ENCODE measurements at regions not wholly inside any gene's neighbourhood (a gene's known extent, or its start where the extent isn't known, plus 50 kb on each side); places are given as distances from the start of the nearest gene placed in this dataset.

DNA sequence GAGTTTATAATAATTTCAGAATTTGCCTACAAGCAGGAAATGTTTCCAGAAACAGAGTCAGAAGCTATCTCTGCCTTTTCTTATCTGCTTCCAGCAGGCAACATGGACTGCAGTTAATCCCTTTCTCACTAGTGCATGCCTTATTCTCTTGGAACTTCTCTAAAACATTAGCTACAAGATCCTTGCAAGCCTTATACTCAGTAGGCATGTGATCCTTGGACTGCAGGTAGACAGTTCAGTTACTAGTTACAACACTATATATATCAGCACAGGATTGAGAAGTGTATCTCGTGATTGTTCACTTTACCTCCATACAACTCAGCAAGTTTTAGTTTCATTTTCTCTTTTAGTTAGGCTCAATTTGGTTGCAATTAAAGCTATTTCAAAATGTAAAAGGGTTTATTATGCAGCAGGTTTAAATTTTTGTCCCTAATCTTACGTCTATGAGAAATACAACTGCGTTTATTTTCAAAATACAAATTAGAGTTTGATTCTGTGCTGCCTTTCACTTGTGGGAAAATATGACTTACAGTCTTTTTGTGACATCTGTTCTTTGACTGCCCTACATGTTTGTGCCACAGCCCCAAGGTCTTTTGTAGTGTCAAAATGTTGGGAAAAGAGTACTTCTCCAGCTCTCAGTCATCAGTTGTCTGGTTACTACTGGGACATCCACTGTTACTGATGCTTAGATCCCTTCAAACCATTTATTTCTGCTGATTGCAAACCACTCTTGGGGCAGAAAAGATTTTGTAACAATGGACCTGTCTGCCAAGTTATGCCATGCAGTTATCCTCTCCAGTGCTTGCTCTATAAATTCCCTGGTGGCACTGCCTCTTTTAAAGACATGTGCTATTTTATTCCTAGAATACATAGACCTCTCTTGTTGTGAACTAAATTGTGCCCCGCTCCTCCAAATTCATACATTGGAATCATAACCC lies 709.0 kb upstream of the FOXG1 start:
- Mint-ChIP-seq H3K27me3 (ENCODE audit: low read depth) (no peaks in the 10 kb centered on the region), H3K4me1 (ENCODE audit: low read depth) (no peaks in the 10 kb centered on the region), H3K27ac (no peak overlapping the region), H3K4me3 (ENCODE audit: low read depth) (no peak overlapping the region), H3K9me3 (peaks cover 54% of the 10 kb centered on the region), H3K36me3 (ENCODE audit: low read depth) (no peaks in the 10 kb centered on the region)
- intact Hi-C loops (cut with micrococcal nuclease): no loop called here
- no peak for DNase-seq (ENCODE audit: low spot score)

GRCh38 chr14:28059254-28059653 lies 707.3 kb upstream of the FOXG1 start:
- H3K36me3 Mint-ChIP-seq (ENCODE audit: low read depth): no peaks in the 10 kb centered on the region
- intact Hi-C loops (cut with micrococcal nuclease): no loop called here
- peaks cover 53% of the 10 kb centered on the region for H3K9me3 Mint-ChIP-seq
- no peak overlapping the region for H3K27ac Mint-ChIP-seq
- DNase-seq (ENCODE audit: low spot score): no peak
- H3K4me3 Mint-ChIP-seq (ENCODE audit: low read depth): no peak overlapping the region
- no peaks in the 10 kb centered on the region for H3K4me1 Mint-ChIP-seq (ENCODE audit: low read depth)
- H3K27me3 Mint-ChIP-seq (ENCODE audit: low read depth): no peaks in the 10 kb centered on the region

DNA sequence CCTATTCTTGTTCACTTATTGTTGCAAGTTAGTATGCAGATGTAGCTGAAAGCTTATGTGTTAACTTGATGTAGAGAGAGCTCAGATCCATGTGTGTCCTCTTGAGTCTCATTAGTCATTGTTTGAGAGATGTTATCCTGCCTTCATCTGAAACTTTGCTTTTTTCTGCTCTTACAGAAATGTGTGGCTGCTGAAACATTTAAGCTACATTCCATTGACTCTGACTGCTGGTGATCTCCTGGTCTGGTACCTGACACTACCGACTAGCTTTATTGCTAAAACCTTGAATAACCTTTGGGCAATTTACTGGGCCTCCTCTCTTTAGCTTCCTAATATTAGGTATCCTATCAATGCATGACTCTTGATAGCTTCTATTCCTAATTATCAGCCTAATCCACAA lies 705.6 kb upstream of the FOXG1 start:
- Mint-ChIP-seq H3K4me1 (ENCODE audit: low read depth) (no peaks in the 10 kb centered on the region), H3K36me3 (ENCODE audit: low read depth) (no peaks in the 10 kb centered on the region), H3K27me3 (ENCODE audit: low read depth) (no peaks in the 10 kb centered on the region), H3K4me3 (ENCODE audit: low read depth) (no peak overlapping the region), H3K9me3 (peaks cover 45% of the 10 kb centered on the region), H3K27ac (no peak overlapping the region)
- intact Hi-C loops (cut with micrococcal nuclease): no loop called here
- DNase-seq (ENCODE audit: low spot score): no peak

GRCh38 chr14:28077021-28077420 lies 689.6 kb upstream of the FOXG1 start:
- H3K9me3 Mint-ChIP-seq: peaks cover 46% of the 10 kb centered on the region
- no peak overlapping the region for H3K4me3 Mint-ChIP-seq (ENCODE audit: low read depth)
- intact Hi-C loops (cut with micrococcal nuclease): no loop called here
- no peaks in the 10 kb centered on the region for H3K27me3 Mint-ChIP-seq (ENCODE audit: low read depth)
- H3K4me1 Mint-ChIP-seq (ENCODE audit: low read depth): no peaks in the 10 kb centered on the region
- no peak for DNase-seq (ENCODE audit: low spot score)
- H3K36me3 Mint-ChIP-seq (ENCODE audit: low read depth): no peaks in the 10 kb centered on the region
- no peak overlapping the region for H3K27ac Mint-ChIP-seq

DNA sequence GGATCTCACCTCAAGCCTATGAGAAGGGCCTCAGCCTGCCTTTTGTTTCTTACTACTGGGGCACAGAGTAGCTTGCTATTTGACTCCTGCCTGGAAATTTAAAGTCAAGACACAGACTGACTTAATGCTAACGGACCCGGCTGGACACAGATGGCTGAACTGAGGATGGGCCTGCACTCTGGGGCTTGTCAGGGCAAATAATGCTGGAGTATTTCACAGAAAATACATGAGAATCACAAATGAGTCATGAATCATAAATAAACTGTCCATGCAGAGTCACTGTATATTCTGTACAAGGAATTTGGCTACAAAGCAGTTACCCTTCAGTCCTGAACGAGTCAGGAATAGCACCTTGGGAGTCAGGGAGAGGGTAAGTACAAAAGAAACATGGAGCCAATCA lies 683.2 kb upstream of the FOXG1 start:
- Mint-ChIP-seq H3K27me3 (ENCODE audit: low read depth) (no peaks in the 10 kb centered on the region), H3K9me3 (peaks cover 59% of the 10 kb centered on the region), H3K36me3 (ENCODE audit: low read depth) (no peaks in the 10 kb centered on the region), H3K27ac (no peak overlapping the region), H3K4me1 (ENCODE audit: low read depth) (no peaks in the 10 kb centered on the region), H3K4me3 (ENCODE audit: low read depth) (no peak overlapping the region)
- DNase-seq (ENCODE audit: low spot score): no peak
- intact Hi-C loops (cut with micrococcal nuclease): no loop called here

DNA sequence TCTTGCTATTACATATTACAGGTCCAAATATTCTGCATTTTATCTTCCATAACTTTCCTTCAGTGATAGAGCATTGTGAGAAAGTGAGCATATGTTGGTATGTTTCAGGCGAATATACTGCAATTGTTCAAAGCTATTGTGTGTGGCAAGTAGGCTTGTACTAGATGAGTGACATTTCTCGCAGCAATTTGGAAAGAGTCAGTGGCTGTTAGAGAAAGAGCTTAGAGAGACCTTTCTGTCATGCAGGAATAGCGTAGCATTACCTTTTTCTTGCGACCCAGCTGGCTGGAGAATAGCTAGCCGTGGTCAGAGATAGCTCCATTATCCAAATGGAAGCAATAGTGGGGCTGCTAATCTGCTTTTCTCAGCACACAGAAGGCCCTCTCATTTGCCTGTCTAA lies 678.5 kb upstream of the FOXG1 start:
- Mint-ChIP-seq H3K36me3 (ENCODE audit: low read depth) (no peaks in the 10 kb centered on the region), H3K9me3 (peaks cover 83% of the 10 kb centered on the region), H3K27ac (no peak overlapping the region), H3K4me1 (ENCODE audit: low read depth) (no peaks in the 10 kb centered on the region), H3K4me3 (ENCODE audit: low read depth) (no peak overlapping the region), H3K27me3 (ENCODE audit: low read depth) (no peaks in the 10 kb centered on the region)
- no peak for DNase-seq (ENCODE audit: low spot score)
- intact Hi-C loops (cut with micrococcal nuclease): no loop called here

- no peak for DNase-seq (ENCODE audit: low spot score)
- Mint-ChIP-seq H3K4me1 (ENCODE audit: low read depth) (no peaks in the 10 kb centered on the region), H3K27me3 (ENCODE audit: low read depth) (no peaks in the 10 kb centered on the region), H3K36me3 (ENCODE audit: low read depth) (no peaks in the 10 kb centered on the region), H3K4me3 (ENCODE audit: low read depth) (no peak overlapping the region), H3K27ac (no peak overlapping the region), H3K9me3 (peaks cover 41% of the 10 kb centered on the region)
- intact Hi-C loops (cut with micrococcal nuclease): no loop called here
These were observed 669.0 kb upstream of the FOXG1 start for GRCh38 chr14:28097585-28097984.

GRCh38 chr14:28098856-28099255 lies 667.7 kb upstream of the FOXG1 start:
- intact Hi-C loops (cut with micrococcal nuclease): no loop called here
- H3K27ac Mint-ChIP-seq: no peak overlapping the region
- H3K4me1 Mint-ChIP-seq (ENCODE audit: low read depth): no peaks in the 10 kb centered on the region
- peaks cover 36% of the 10 kb centered on the region for H3K9me3 Mint-ChIP-seq
- no peak overlapping the region for H3K4me3 Mint-ChIP-seq (ENCODE audit: low read depth)
- H3K27me3 Mint-ChIP-seq (ENCODE audit: low read depth): no peaks in the 10 kb centered on the region
- no peak for DNase-seq (ENCODE audit: low spot score)
- no peaks in the 10 kb centered on the region for H3K36me3 Mint-ChIP-seq (ENCODE audit: low read depth)

DNA sequence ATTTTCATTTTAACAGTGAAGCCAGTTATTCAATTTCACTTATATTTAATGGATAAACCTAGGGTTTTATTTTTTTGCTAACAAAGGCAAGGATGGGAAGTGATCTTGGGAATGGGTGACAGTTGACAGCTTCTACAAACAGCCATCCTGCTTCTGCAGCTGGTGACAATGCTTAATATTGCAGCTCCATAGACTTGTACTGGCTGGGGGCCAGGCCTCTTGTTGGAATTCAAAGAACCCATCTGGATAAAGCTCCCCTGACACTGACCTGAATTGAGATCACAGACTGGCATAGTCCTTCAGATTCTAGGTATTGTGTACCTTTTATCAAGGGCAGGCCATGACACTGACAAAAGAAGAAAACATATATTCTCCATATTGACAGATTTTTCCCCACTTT lies 664.6 kb upstream of the FOXG1 start:
- H3K27ac Mint-ChIP-seq: no peak overlapping the region
- H3K9me3 Mint-ChIP-seq: peaks cover 45% of the 10 kb centered on the region
- H3K4me3 Mint-ChIP-seq (ENCODE audit: low read depth): no peak overlapping the region
- no peaks in the 10 kb centered on the region for H3K4me1 Mint-ChIP-seq (ENCODE audit: low read depth)
- no peaks in the 10 kb centered on the region for H3K36me3 Mint-ChIP-seq (ENCODE audit: low read depth)
- DNase-seq (ENCODE audit: low spot score): no peak
- no peaks in the 10 kb centered on the region for H3K27me3 Mint-ChIP-seq (ENCODE audit: low read depth)
- intact Hi-C loops (cut with micrococcal nuclease): no loop called here

GRCh38 chr14:28102814-28103213 lies 663.8 kb upstream of the FOXG1 start:
- DNase-seq (ENCODE audit: low spot score): no peak
- Mint-ChIP-seq H3K4me3 (ENCODE audit: low read depth) (no peak overlapping the region), H3K27ac (no peak overlapping the region), H3K36me3 (ENCODE audit: low read depth) (no peaks in the 10 kb centered on the region), H3K4me1 (ENCODE audit: low read depth) (no peaks in the 10 kb centered on the region), H3K9me3 (peaks cover 46% of the 10 kb centered on the region), H3K27me3 (ENCODE audit: low read depth) (no peaks in the 10 kb centered on the region)
- intact Hi-C loops (cut with micrococcal nuclease): no loop called here

GRCh38 chr14:28113311-28113710 lies 653.3 kb upstream of the FOXG1 start:
- Mint-ChIP-seq H3K4me3 (ENCODE audit: low read depth) (no peak overlapping the region), H3K36me3 (ENCODE audit: low read depth) (no peaks in the 10 kb centered on the region), H3K4me1 (ENCODE audit: low read depth) (no peaks in the 10 kb centered on the region), H3K27me3 (ENCODE audit: low read depth) (no peaks in the 10 kb centered on the region), H3K27ac (no peak overlapping the region), H3K9me3 (peaks cover 67% of the 10 kb centered on the region)
- DNase-seq (ENCODE audit: low spot score): no peak
- intact Hi-C loops (cut with micrococcal nuclease): no loop called here

DNA sequence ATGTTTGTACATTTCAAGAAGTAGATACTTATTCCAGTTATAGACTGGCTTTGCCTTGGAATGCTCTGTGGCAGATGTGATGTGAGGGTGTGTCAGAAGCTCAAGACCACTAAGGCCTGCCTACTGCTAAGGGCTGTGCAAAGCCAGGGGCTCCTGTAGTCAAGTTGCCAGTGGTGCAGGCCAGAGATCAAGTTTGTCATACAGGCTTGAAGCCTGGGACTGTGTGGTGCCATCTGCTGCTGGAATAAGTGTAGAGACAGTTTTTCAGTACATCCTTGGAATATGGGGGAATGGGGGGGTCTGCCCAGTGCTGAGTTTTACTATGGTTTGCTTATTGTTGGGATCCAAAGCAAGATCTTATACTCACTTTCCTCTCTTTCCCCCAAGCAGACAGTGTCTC lies 649.9 kb upstream of the FOXG1 start:
- Mint-ChIP-seq H3K4me1 (ENCODE audit: low read depth) (no peaks in the 10 kb centered on the region), H3K9me3 (peaks cover 74% of the 10 kb centered on the region), H3K36me3 (ENCODE audit: low read depth) (no peaks in the 10 kb centered on the region), H3K27me3 (ENCODE audit: low read depth) (no peaks in the 10 kb centered on the region), H3K27ac (no peak overlapping the region), H3K4me3 (ENCODE audit: low read depth) (no peak overlapping the region)
- intact Hi-C loops (cut with micrococcal nuclease): no loop called here
- DNase-seq (ENCODE audit: low spot score): no peak

GRCh38 chr14:28119849-28120248 lies 646.7 kb upstream of the FOXG1 start:
- no peaks in the 10 kb centered on the region for H3K4me1 Mint-ChIP-seq (ENCODE audit: low read depth)
- peaks cover 71% of the 10 kb centered on the region for H3K9me3 Mint-ChIP-seq
- DNase-seq (ENCODE audit: low spot score): no peak
- H3K27me3 Mint-ChIP-seq (ENCODE audit: low read depth): no peaks in the 10 kb centered on the region
- intact Hi-C loops (cut with micrococcal nuclease): no loop called here
- H3K36me3 Mint-ChIP-seq (ENCODE audit: low read depth): no peaks in the 10 kb centered on the region
- H3K27ac Mint-ChIP-seq: no peak overlapping the region
- H3K4me3 Mint-ChIP-seq (ENCODE audit: low read depth): no peak overlapping the region
